ENCODE measurements at regions not wholly inside any gene's neighbourhood (a gene's known extent, or its start where the extent isn't known, plus 50 kb on each side); places are given as distances from the start of the nearest gene placed in this dataset.
A peak's percentile ranks its signal among the peaks of the same experiment; 100 is the strongest.
"Not testable (repeated sequence)": the region's sequence is repeated elsewhere in the genome, so short reads cannot be mapped to it uniquely, and the experiment has no call there.

DNA sequence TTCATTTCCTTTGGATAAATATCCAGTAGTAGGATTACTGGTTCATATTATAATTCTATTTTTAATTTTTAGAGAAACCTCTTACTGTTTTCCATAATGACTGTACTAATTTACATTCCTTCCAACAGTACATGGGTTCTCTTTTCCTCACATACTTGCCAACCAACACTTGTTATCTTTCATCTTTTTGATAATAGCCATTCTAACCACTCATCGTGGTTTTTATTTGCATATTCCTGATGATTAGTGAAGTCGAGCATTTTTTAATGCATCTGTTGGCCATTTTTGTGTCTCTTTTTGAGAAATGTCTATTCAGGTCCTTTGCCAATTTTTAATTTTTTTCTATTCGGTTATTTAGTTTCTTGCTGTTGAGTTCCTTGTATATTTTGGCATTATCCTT is 457.7 kb upstream of the PDE3A start:
- DNase-seq (no peak), ATAC-seq (no peak)
- intact Hi-C loops (cut with DNase I, micrococcal nuclease), result loop anchor here in 1 of 2 donors (10.0 kb wide), 1 partner anchor 464 kb away; no protein-coding TSS in a partner anchor

DNA sequence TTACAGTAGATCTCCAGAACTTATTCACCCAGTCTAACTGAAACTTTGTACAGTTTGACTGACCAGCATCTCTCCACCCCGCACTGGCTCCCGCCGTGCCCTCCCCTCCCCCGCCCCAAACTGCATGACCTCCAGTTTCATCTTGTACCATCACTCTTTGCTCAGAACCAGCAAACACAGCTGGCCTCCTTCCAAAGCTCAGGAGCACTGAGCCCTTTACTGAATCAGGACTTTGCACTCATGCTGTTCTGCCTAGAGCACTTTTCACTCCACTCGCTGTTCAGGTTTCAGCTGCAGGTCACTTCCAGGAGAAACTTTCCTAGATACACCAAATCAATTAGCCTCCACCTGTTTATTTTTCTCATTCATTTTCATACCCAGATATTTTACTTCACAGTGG is 455.3 kb upstream of the PDE3A start:
- DNase-seq, result peak; percentile 37 to 48
- intact Hi-C loops (cut with DNase I, micrococcal nuclease), result loop anchor here in 1 of 2 donors (10.0 kb wide), 1 partner anchor 462 kb away; no protein-coding TSS in a partner anchor
- ATAC-seq, result peak; percentile 94

DNA sequence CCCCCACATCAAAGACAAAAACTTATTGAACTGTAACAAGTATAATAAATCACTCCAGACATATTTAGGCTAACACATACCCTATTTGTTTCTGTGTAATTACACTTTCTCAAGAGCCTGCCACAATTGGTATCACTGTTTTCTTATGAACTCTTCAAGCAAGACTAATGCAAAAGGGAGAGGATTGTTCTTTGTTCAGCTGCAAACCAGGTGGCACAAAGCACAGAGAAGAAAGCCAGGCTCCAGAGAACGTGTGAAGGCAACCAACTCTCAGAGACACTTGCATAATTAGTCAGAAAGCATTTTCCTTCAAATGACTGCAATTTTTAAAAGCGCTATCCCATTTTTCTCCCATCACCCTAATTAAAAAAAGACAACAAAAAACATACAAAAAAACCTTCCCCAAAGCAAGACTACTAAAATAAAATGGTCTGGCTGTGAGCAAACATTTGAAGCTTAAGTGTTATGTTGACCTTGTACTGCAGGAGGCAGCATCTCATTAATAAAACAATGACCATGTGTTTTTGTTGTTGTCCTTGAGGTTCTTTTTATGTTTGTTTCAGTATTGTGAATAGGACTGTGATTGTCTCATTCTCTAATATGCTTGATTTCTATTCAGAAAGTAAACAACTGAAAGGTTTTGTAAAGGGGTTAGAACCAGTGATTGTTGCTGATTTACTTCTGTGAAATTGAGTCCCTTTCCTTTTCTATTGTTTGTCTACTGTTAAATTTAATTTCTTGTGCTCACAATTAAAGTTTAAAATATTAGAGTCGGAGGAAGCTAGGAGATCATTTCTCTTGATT is 452.7 kb upstream of the PDE3A start:
- peak; percentile 57 for ATAC-seq
- no peak for DNase-seq
- intact Hi-C loops (cut with DNase I, micrococcal nuclease), result loop anchor here in 1 of 2 donors (10.0 kb wide), 1 partner anchor 459 kb away; no protein-coding TSS in a partner anchor

DNA sequence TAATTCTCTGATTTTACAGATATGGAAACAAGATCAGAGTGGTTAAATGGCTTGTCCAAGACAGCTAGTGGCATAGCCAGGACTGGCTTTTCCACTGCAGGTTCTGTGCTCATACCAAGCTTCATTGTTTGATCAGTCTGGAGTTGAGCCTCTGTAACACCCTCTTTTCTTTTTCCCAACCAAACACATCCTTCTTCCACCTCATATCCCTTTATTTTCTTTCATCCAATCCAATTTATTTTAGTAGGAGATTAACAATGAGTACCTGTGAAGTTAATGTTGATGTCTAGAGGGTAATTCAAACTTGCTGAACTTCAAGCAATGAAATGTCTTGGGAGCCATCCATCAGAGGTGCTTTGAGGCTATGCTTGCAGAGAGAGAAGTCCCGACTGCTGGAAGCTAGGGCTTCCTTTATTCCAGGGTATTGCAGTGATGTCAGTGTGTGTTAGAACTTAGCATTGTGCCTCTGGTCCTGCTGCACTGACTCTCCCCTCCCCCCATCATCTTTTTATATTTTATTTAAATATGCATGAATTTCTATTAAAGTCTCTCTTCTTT is 452.1 kb upstream of the PDE3A start:
- DNase-seq (no peak), ATAC-seq (no peak)
- intact Hi-C loops (cut with DNase I, micrococcal nuclease), result loop anchor here in 1 of 2 donors (10.0 kb wide), 1 partner anchor 459 kb away; no protein-coding TSS in a partner anchor

DNA sequence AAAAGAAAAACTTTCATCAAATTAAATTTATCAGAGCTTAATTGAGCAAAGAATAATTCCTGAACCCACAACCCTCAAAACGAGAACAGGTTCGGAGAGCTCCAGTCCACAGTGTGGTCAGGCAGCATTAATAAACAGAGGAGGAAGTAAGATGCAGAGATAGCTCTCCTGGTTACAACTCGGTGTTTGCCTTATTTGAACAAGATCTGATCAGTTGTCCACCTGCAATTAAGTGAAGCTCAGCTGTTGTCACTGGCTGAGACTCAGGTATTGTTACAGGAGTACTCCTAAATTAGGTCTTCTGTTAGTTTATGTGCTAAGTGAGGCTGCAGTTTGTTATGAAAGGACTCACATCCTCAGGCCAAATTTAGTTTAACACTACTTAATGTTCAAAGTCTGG is 451.4 kb upstream of the PDE3A start:
- ATAC-seq (peak; percentile 33), DNase-seq (no peak)
- intact Hi-C loops (cut with DNase I, micrococcal nuclease), result loop anchor here in 1 of 2 donors (10.0 kb wide), 1 partner anchor 458 kb away; no protein-coding TSS in a partner anchor

DNA sequence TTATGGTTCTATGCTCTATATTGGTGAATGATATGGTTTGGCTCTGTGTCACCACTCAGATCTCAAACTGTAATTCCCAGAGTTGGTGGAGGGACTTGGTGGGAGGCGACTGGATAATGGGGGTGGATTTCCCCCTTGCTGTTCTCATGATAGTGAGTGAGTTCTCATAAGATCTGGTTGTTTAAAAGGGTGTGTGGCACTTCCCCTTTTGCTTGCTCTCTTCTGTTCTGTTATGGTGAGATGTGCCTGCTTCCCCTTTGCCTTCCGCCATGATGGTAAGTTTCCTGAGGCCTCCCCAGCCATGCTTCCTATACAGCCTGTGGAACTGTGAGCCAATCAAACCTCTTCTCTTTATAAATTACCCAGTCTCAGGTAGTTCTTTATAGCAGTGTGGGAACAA is 446.6 kb upstream of the PDE3A start:
- ATAC-seq; DNase-seq; intact Hi-C loops (cut with DNase I, micrococcal nuclease): not testable (repeated sequence)

DNA sequence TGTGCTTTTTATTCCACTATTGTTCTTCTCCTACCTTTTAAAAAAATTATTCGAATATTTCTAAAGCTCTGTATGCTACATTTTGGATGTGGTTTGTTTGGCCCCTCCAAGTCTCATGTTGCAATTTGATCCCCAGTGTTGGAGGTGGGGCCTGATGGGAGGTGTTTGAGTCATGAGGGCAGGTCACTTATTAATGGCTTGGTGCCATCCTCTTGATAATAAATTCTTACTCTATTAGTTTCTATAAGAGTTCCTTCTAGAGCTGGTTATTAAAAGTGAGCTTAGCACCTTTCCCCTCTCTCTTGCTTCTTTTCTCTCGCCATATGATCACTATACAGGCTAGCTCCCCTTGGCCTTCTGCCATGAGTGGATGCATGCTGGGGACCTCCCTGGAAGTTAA is 445.6 kb upstream of the PDE3A start:
- ATAC-seq (no peak), DNase-seq (no peak)
- intact Hi-C loops (cut with DNase I, micrococcal nuclease), result no loop called here

DNA sequence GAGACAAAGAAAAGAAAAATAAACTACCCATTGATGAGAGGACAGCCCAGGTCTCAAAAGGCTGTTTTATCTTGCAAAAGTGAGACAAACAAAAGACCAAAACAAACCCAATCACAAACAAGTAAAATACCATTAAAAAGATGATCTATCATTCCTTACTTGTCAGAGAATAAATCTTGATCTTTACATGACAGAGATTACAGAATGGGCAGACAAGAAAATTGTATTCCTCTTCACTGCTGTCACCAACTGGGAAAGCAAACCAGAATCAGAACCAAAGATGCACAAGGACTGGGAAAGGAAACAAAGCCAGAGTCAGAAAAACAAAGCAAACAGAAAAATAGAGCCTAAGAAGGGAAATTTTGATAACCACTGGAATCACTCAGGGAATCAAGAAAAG is 444.0 kb upstream of the PDE3A start:
- intact Hi-C loops (cut with DNase I, micrococcal nuclease), result no loop called here
- DNase-seq, result no peak
- ATAC-seq, result no peak

DNA sequence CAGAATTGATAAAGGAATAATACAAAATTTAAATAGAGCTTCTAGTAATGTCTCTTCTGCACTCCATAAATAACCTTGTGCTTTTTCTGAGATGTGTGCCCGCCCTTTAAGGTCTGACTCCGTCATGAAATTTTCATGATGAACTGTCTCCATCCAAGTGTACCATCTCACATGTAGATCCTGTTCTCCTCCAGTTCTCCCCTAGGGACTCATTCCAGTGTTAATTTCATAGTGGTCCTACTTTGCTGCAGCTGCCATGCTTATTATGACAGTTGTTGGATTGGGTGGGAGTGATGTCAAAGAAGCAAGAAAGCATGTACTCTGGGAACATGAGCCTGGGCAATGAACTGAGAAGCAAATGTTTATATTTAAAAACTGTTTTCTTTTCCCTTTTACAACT is 442.5 kb upstream of the PDE3A start:
- DNase-seq (no peak), ATAC-seq (no peak)
- intact Hi-C loops (cut with DNase I, micrococcal nuclease), result no loop called here

DNA sequence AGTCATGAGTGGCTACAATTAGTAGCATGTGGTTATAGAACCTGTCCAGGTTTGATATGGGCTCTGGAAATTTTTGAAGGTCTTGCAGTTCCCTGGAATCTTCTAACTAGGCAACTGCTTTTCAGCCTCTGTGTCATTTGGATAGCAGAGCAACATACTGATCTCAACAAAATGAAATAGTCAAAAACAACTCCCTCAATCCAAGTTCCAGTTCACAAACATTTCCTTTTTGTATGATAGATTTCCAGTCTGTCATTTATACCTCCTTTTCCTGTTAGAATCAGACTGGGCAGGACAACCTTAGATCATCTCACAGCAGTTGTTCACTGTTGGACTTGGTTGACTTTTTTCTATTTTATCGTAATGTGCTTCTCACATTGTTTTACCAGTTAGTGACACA is 442.1 kb upstream of the PDE3A start:
- no peak for ATAC-seq
- DNase-seq, result no peak
- intact Hi-C loops (cut with DNase I, micrococcal nuclease), result no loop called here

DNA sequence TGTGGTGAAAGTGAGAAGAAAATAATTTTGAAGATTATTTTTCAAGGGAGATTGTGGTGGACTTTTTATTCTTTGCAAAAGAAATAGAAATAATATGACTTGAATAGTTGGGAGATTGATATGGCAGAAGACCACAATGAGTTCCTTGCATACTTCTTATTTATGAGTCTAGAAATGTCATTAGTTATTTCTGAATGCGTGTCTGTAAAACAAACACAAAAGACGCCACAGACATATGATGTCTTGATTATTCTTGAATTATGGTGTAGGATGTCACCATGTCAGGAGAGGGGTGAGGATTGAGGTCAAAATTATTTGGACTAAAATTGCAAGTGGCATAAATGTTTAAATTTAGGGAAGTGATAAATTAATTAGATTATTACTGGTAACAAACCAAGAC is 440.7 kb upstream of the PDE3A start:
- DNase-seq (no peak), ATAC-seq (no peak)
- intact Hi-C loops (cut with DNase I, micrococcal nuclease), result no loop called here

DNA sequence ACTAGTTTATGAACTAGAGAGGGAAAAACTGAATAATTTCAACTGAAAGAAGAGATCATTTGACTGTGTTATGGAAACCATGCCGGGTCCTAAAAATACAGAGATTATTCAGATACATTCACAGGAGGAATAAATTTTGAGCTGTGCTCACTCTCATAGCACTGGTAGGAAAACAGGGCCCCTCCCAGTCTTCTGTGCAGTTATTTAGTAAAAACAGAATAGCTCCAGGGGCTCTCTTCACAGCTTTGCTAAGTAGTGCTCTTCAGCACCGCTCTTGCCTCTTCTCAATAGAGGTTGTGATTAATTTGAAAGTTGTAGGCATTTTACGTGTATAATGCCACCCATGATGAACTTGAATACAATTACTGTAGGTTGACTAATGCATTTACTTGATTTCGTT is 435.9 kb upstream of the PDE3A start:
- no peak for DNase-seq
- intact Hi-C loops (cut with DNase I, micrococcal nuclease), result no loop called here
- ATAC-seq, result no peak

DNA sequence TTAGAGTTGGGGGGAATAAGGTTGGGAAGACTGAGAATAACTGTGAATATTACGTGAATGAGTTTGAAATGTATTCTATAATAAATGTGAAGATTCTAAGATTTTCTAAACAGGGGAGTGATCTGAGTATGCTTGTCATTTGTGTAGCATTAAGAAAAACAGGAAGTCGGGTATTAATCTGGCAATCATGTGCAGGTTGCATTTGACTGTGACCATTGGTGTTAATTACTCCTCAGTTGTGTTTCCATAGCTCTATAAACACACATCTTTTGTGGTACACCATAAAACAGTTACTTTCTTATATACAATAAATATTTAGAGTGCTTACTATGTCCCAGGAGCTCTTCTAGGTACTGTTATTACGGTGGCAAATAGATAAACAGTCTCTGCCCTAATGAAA is 434.4 kb upstream of the PDE3A start:
- intact Hi-C loops (cut with DNase I, micrococcal nuclease), result no loop called here
- no peak for ATAC-seq
- no peak for DNase-seq

DNA sequence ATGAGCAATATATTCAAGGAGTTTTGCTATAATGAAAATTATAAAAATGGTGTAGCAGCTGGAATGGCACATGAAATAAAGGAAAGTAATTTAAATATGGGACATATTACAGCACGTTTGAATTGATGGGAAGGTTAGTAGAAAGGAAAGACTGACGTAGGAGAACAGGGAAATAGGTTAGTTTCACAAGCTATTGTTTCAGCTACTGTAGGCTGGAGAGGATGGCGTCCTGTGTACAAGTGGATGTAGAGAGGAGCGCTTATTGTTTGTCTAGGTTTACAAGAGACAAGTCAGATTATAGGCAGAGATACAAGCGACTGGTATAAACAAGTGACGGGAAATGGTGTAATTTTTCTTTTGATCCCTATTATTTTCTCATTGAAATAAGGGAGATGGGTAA is 431.2 kb upstream of the PDE3A start:
- ATAC-seq (no peak), DNase-seq (no peak)
- intact Hi-C loops (cut with DNase I, micrococcal nuclease), result no loop called here

DNA sequence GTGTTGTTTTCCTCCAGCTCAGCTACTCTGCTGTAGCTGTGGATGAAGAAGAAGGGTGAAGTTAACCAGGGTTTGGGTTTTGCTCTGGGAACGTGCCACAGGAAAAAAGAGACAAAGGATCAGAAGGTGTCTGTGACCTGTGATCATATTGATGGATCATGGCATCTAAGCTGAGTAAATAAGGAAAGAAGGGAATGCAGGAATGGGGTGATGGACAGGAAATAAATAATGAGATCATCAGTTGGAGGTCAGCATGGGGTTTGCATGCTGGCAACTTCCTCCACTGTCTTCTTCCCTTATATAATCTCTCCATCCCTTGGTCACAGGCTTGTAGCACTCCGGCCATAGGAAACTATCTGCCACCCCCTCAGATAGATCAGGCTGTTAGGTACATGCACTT is 430.3 kb upstream of the PDE3A start:
- intact Hi-C loops (cut with DNase I, micrococcal nuclease), result no loop called here
- ATAC-seq (no peak), DNase-seq (no peak)

DNA sequence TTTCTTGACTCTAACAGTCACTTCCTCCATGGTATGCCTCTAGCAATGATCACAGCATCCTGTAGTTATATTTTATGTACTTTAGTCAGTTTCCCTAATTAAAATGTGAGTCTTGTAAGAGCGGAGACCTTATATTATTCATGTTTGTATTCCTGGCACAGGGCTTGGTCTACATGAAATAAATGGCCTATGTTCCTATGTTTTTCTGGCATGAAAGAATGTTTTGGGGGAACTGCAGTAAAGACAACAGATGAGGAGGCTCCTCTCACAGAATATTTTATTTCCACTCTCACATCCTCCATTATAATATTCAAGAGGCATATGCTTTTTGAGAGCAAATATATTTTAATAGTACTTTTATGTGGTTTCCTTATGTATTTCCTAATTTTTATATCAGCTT is 429.8 kb upstream of the PDE3A start:
- ATAC-seq (no peak), DNase-seq (no peak)
- intact Hi-C loops (cut with DNase I, micrococcal nuclease), result no loop called here

DNA sequence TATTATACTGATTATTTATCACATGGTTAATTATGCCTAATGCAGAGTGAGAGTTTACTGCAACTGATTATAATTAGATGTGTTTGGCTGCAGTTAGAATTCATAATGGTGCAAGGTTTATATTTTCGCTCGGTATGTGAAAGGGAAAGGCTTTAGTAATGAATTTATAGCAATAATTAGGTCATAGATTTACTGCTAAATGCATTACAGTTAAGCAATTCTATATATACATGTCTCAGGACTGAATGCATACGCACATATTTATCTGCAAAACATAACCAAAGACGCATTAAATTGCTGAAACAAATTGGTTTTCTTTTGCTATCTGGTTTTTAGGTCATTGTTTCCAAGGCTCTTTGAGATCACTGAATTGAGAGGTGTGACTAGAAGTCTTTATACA is 428.1 kb upstream of the PDE3A start:
- ATAC-seq (no peak), DNase-seq (no peak)
- intact Hi-C loops (cut with DNase I, micrococcal nuclease), result no loop called here

DNA sequence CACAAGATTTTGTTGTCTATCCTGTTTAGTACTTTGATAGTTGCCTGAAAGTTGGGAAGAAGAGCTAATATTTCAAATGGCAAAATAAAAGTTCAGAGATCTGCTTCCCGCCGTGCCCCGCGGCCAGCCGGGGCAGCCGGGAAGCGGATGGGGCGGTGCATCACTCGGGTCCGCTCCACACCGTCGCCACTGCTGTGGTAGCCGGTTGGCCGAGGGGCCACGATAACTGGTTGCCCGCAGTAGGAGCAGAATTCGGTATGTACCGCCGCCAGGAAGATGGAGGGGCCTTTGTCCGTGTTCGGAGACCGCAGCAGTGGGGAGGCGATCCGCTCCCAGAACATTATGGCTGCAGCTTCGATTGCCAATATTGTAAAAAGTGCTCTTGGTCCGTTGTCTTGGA is 427.2 kb upstream of the PDE3A start:
- DNase-seq, result no peak
- ATAC-seq, result no peak
- intact Hi-C loops (cut with DNase I, micrococcal nuclease), result no loop called here

DNA sequence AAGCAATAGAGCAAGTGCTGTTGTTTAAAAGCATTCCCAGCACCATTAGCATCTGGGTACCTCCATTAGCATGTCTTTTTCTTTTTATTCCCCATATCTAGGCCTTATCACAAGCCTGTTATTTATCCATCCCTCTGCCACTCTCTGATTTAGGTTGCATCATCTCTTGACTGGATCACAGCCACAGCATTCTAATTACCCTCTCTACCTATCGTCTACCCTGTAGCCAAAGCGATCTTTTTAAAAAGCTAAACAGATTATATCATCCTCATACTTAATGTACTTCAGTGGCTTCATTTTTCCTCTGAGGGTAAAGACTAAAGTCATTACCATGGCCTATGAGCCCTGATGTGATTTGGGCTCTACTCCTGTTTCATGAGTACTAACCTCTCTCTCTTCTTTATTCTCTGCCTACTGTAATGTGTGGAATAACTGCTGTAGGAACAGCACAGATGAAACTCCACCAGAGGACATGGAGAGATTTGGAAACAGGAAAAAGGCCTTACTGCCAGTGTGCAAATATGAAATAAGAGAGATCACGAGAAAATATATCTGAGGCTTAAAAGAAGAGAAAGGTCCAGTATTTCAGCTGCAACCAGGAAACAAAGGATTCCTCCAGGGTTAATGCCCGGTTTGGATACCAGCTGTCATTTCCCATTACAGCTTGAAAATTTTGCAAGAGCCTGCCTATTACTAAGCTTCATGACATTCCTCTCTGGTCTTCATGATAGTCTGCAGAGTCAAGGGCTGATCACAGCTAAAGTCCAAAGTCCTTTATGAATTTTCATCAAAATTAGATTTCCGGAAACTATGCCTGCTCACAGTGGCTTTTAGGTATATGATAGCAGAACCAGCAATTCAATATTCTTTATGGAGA is 422.5 kb upstream of the PDE3A start:
- ATAC-seq (no peak), DNase-seq (no peak)

DNA sequence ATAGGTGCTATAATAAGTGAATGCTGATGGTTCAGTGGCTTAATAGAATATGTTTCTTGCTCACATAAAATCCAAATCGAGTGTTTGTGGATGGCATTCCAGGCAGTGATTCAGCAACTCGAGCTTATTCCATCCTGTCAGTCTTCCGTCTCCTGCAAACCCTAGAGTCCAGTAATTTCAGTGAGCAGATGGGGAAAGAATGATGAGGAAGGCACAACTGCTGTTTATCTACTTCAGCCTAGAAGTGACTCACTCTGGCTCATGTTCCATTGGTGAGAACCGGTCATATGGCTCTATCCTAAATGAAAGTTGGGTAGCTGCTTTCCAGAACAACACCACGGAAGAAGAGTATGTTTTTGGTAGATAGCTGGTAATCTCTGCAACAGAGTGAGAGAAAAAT is 421.8 kb upstream of the PDE3A start:
- ATAC-seq (no peak), DNase-seq (no peak)
- intact Hi-C loops (cut with DNase I, micrococcal nuclease), result no loop called here

More for the DNA sequence above, 422.5 kb upstream of the PDE3A start:
- intact Hi-C loops (cut with DNase I, micrococcal nuclease), result no loop called here
